C4-2B (cell line): ENCODE measurements at regions not wholly inside any gene's neighbourhood (a gene's known extent, or its start where the extent isn't known, plus 50 kb on each side); places are given as distances from the start of the nearest gene placed in this dataset.

ENCODE experiments used
- ZFX ChIP-seq: fragments of 450-650 bp; IDR thresholded peaks from 2 replicates; pipeline ENCODE4 v1.6.1; 2017
- TF ChIP-seq, protein P1 (sequence below): fragments of 450-650 bp; conservative IDR thresholded peaks from 2 replicates; pipeline ENCODE4 v1.5.1; 2017; ENCODE audit warnings: mild to moderate bottlenecking

DNA sequence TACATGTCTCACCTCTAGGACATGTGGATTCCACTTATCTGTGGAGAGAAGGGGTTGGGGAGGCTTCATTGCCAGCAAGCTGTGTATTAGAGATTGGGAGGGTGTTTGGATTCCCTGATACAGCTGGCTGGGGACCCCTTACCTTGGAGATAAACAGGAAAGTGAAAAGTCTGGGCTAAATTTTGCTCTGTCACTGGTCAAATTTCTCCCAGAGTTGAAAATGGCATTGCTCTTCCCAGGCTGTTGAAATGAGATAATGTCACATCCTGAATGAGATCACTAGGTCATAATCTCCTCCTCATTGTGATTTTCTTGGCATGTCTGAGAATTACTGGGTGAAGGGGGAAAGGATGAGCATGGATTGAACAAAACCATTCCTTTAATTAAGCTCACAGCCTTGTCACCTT, 265.0 kb upstream of the PARD3B start:
- TF ChIP-seq, protein P1, sequence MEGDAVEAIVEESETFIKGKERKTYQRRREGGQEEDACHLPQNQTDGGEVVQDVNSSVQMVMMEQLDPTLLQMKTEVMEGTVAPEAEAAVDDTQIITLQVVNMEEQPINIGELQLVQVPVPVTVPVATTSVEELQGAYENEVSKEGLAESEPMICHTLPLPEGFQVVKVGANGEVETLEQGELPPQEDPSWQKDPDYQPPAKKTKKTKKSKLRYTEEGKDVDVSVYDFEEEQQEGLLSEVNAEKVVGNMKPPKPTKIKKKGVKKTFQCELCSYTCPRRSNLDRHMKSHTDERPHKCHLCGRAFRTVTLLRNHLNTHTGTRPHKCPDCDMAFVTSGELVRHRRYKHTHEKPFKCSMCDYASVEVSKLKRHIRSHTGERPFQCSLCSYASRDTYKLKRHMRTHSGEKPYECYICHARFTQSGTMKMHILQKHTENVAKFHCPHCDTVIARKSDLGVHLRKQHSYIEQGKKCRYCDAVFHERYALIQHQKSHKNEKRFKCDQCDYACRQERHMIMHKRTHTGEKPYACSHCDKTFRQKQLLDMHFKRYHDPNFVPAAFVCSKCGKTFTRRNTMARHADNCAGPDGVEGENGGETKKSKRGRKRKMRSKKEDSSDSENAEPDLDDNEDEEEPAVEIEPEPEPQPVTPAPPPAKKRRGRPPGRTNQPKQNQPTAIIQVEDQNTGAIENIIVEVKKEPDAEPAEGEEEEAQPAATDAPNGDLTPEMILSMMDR: no peak
- TF ChIP-seq ZFX: no peak
